ENCODE measurements at regions not wholly inside any gene's neighbourhood (a gene's known extent, or its start where the extent isn't known, plus 50 kb on each side); places are given as distances from the start of the nearest gene placed in this dataset.
A peak's percentile ranks its signal among the peaks of the same experiment; 100 is the strongest.
"Not testable (repeated sequence)": the region's sequence is repeated elsewhere in the genome, so short reads cannot be mapped to it uniquely, and the experiment has no call there.

DNA sequence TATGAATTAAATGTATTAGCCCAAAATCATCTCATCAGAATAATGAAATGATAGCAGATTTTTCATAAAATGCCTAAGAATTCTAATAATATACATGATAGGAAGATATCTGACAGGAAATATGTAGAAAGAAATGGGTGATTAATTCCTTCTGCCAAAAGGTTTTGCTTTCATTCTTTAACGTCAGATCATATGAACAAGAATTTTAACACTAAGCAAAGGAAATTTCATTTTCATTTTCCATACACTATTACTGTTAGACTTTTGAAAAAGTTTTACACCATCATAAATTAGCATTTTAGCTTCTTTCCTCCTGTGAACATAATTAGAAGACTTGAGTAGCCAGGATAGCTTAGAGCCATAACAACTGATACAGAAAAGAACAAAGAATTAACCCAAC, 1099.9 kb downstream of the NSUN3 start:
- DNase-seq (ENCODE audit: low spot score) = no peak

DNA sequence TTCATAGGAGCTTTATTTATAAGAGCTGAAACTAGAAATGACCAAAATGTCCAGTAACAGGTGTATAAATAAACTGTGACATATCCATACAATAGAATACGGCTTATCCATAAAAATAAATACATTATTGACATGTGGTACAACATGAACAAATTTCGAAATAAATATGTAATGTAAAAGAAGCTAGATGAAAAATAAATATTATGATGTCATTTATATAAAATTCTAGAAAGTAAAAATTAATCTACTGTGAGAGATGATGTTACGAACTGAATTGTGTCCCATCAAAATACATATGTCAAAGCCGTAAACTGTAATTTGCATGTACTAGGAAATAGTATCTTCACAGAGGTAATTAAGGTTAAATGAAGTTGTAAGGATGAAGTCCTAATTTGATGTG, 1104.9 kb downstream of the NSUN3 start:
- DNase-seq (ENCODE audit: low spot score) = no peak

DNA sequence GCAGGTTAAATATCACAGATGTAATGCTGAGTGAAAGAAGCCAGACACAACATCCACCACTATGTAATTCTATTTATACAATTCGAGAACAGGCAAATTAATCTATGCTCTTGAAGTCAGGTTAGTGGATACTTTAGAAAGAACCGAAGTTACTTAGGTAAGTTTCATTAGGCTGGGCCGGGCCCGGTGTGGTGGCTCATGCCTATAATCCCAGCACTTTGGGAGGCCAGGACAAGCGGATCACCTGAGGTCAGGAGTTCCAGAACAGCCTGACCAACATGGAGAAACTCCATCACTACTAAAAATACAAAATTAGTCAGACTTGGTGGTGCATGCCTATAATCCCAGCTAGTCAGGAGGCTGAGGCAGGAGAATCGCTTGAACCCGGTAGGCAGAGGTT, 1105.7 kb downstream of the NSUN3 start:
- DNase-seq (ENCODE audit: low spot score) = no peak

DNA sequence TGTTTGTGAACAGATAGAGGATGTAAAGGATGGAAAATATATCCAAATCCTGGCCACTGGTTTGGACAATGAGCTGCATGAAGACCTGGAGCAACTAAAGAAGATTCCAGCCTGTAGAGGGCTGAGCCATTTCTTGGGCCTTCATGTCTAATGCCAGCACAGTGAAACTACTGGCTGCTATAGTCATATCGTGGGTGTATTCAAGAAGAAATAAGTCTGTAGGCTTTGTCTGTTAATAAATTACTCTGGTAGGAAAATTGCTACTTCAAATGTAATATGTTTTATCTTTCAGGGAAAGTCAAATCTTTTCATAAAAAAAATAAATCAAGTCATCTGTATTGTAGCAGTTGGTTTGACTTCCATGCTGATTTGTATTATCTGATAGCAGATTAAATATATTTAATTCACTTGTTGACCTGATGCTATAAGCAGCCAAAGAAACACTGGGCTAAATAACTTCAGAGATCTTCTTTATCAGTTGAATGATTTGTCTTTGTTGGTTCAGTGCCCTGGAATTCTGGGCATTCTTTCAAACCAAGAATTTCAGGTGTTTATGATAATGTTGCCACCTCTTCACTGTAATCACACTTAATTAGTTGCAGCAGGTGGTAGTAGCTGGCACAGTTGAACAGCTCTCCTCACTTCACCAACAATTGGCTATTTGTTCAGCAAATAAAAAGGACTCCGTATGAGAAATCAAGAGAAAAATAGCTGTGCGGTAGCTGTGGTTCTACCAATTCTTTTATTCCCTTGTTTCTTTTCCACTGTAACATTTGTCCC, 1109.5 kb downstream of the NSUN3 start:
- DNase-seq (ENCODE audit: low spot score) = peak; percentile 46

DNA sequence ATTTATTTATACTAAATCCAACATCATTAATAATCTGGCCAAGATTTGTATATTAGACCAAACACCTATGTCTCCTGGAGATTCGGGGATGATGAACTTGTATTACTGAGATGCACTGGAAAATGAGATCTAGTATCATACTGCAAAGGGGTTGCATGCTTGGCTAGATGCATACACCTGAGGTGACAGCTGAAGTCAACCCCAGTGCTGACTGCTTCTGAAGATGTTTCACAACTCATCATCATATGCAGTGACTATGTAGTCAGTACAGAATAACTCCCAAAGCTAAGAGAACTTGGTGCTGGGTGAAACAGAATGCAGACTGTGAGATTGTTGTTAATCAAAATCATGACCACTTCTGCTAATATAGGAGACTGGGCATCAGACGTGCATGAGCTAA, 1114.2 kb downstream of the NSUN3 start:
- DNase-seq (ENCODE audit: low spot score) = no peak

DNA sequence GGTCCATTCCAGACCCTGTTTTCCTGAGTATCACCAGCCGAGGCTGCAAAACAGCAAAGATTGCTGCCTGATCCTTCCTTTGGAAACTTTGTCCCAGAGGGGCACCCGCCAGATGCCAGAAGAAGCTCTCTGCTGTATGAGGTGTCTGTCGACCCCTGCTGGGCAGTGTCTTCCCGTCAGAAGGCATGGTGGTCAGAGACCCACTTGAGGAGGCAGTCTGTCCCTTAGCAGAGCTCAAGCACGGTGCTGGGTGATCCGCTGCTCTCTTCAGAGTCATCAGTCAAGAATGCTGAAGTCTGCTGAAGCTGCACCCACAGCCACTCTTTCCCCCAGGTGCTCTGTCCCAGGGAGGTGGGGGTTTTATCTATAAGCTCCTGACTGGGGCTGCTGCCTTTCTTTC, 1121.2 kb downstream of the NSUN3 start:
- no peak for DNase-seq (ENCODE audit: low spot score)

DNA sequence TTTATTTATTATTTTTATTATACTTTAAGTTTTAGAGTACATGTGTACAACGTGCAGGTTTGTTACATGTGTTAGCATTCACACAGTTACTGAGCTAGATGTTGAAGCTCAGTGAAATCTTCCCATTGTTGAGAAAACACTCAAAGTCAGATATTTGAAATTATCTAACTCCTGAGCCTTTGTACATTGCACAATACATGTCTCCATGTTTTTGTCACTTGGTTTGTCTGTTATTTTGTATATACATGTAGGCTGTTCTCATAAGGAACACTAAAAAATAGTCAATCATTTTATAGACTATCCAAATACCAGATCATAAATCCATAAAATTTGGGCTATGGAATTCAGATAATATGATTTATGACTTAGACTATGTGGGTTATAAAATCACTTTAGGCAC, 1126.5 kb downstream of the NSUN3 start:
- no peak for DNase-seq (ENCODE audit: low spot score)

DNA sequence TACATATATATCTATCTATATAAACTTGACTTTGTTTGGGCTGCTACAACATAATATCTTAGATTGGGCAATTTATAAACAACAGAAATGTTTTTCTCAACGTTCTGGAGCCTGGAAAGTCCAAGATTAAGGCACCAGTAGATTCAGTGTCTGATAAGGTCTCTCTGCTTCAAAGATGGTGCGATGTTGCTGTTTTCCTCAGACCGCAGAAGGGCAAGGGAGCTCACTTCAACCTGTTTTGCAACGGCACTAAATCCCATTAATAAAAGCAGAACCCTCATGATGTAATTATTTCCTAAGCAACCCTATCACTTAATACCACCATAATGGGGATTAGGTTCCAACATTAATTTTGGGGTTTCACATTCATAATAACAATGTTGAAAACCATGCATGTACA, 1134.8 kb downstream of the NSUN3 start:
- no peak for DNase-seq (ENCODE audit: low spot score)

DNA sequence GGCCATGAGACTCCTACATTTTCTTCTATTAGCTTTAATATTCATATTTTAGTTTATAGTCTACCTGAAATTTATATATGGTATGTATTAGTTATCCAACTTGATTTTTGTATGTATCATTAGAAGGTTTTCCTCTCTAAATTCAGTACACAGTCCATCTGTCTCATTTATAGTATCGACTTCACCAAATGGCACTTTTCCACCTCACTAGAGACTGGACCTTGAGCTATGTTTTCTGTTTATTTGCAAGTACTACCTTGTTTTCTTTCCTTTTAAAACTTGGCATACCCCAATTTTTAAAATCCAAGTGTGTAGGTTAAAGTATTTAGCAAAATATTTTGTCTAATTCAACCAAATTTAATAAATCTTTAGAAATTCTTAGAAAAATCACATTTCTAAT, 1137.5 kb downstream of the NSUN3 start:
- DNase-seq (ENCODE audit: low spot score) = no peak

DNA sequence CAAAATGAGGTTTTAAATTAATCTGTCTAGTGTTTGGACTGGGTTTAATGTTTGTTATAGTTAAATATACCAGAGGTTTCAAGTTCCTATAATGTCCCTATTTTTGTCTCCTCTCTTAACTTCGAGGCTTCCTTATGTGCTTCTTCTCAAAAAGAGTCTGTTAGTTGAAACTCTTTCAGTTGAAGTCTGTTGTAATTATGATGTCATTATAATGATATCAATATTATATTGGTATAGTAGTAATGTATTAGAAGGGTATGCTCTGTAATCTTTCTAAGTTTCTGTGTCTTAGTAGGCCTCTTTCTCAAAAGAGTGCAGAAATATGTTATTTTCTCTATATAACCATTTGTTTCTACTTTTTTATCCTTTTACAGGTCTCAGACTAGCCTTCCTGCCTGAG, 1148.0 kb downstream of the NSUN3 start:
- no peak for DNase-seq (ENCODE audit: low spot score)

DNA sequence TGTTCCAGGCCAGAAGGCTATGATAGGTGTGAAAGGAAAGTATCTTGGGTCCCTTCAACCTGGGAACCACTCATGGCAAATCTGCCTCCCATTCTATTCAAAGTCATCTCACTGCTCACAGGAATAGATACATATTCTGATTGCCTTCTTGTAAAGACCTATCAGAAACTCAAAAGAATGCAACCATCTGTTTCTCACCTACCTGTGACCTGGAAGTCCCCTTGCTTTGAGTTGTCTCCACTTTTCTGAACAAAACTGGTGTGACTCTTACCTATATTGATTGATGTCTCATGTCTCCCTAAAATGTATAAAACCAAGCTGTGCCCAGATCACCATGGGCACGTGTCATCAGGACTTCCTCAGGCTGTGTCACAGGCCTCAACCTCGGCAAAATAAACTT, 1149.3 kb downstream of the NSUN3 start:
- DNase-seq (ENCODE audit: low spot score) = no peak

DNA sequence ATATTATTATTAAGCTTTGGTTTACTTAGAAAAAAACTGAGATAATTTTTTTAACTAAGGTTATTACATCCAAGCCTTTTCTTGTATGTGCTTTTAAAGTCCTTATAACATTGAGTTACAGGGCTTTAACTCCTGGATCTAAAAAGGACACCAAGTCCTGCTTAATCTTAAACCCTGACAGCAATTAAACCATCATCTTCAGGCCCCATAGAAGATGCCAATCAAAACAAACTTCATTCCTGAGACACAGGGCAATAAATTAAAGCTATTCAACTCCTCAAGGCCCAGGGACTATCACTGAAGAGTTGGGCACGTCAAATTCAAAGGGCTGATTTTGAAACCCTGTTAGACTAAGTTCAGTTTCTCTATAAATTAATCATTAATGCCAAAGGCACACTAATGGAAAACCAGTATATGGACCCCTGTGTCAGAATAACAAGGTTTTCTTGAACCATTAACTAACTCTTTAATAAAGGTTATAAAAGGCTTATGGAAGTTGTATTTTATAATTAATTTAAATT, 1152.6 kb downstream of the NSUN3 start:
- no peak for DNase-seq (ENCODE audit: low spot score)

DNA sequence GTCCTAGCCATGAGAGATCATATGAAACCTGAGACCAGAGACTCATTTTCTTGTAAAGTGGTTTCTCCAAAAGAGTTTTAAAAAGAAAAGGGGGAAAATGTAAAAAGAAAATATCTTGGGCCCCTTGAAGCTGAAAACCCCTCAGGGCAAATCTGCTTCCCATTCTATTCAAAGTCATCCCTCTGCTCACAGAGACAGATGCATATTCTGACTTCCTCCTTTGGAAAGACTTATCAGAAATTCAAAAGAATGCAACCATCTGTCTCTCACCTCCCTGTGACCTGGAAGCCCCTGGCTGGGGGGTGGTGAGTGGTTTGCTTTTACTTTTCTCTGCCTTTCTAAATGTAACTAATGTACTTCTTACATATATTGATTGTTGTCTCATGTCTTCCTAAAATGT, 1154.8 kb downstream of the NSUN3 start:
- DNase-seq (ENCODE audit: low spot score) = no peak

DNA sequence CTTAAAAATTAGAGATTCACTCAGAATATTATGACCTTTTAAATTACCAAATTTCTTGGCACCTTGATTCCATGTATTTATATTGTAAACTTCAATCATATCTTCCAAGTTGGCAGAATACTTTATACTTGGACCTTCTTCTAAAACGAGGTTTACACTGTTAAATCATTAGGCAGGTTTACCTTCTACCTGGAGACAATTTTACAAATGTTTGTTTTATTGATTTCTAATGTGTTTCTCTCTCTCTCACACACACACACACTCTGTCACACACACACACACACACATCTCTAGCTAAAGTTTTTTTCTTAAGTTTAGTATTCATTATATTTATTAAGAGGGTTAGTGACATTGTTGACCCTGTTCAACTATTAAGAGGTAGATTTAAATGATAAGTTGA, 1155.6 kb downstream of the NSUN3 start:
- no peak for DNase-seq (ENCODE audit: low spot score)

DNA sequence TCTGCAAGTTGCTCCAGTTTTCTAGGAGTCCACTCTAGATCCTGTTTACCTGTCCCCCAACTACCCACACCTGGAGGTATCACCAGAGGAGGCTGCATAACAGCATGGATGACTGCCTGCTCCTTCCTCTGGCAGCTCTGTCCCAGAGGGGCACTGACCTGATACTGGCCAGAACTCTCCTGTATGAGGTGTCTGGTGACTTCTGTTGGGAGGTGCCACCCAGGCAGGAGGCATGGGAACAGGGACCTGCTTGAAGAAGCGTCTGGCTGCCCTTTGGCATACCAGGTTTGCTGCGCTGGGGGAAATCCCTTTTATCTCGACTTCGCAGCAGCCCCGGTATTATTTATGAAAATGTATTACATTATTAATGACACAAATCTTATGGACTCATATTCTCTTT, 1163.6 kb downstream of the NSUN3 start:
- no peak for DNase-seq (ENCODE audit: low spot score)

DNA sequence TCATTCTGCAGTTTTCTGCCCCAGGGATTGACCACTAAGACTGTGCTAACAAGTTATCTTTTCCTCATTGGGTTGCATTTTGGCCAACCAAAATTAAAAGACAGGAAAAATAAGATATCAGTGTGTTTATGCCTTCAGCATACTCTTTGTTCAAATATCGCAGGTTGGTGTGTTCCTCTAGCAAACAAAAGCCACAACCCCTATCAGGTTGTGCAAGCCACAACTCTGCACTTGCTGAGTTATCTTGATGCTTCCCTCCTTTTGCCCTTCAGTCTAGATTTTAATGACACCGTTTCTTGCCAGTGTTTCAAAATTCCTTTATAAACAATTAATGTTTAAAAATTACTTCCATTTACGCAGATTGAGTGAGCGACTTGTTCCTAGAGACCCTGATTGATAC, 1164.2 kb downstream of the NSUN3 start:
- DNase-seq (ENCODE audit: low spot score) = no peak

DNA sequence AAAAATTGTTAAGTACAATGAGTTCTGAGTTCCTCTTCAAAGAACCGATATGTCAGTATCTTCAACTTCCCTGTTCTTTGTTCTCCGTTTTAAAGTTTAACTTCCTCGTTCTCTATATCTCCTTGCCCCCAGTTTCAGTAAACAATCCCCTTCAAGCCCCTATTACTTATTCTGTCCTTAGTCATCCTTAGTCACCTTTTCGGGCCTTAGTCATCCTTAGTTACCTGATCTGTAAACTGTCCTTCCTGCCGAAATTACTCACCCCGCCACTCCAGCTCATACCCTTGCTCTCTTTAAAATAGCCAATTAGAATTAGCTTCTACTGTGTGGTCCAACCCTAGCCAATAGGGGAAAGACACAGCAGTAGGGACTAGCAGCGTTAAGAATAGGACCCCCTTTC, 1165.6 kb downstream of the NSUN3 start:
- DNase-seq (ENCODE audit: low spot score) = no peak

DNA sequence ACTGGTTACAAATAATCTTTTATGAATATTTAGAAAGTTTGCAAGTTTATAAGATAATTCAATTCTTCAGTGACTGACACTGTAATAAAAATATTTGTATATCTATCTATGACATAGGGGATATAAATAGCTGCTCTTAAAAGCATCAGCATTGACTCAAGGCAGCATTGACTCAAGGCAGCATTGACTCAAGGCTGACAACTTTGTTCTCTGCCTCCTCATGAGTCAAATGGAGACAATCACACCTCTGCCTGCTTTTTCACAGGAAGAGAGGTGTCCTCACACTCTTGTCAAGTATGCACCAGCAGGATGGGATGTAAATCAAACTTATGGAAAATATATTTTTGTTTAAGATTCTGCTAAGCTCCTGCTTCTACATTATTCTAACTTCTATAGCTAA, 1173.1 kb downstream of the NSUN3 start:
- no peak for DNase-seq (ENCODE audit: low spot score)

DNA sequence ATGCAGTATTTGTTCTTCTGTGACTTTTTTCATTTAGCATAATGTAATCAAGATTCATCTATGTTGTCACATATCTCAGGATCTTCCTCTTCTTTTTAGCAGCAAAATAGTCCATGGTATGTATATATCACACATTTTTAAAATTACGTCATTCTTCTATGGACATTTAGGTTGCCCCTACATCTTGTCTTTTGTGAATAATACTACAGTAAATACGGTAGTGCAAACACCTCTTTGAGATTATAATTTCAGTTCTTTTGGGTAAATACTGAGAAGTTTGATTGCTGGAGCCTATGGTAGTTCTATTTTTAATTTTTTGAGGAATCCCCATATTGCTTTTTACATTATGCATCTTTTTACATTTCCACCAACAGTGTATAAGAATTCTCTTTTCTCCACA, 1174.9 kb downstream of the NSUN3 start:
- no peak for DNase-seq (ENCODE audit: low spot score)

DNA sequence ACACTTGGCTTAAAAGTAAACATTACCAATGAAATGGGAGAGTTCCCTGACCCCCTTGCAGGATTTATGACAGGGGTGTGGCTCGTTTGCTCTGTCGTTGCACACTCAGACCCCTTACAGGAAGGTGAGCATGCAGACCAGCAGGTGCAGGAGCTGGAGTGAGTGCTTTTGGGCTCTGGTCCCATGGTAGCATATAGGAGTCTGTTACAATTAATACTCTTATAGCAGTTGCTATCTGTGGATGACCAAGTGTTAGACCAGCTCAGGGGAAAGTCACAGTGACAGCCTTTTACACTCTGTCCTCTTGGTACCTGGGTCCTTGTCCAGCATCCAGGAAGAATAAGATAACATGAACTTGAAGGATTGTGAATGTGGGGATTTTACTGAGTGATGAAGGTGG, 1177.5 kb downstream of the NSUN3 start:
- DNase-seq (ENCODE audit: low spot score) = no peak

DNA sequence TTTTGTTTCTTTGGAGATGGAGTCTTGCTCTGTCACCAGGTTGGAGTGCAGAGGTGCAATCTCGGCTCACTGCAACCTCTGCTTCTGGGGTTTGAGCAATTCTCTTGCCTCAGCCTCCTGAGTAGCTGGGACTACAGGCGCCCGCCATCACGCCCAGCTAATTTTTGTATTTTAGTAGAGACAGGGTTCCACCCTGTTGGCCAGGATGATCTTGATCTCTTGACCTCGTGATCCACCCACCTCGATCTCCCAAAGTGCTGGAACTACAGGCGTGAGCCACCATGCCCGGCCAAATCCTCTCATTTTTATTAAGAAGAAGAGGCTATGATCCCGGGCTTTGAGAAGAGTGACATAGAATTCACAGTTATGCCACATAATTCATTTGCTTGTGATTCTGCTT, 1178.4 kb downstream of the NSUN3 start:
- DNase-seq (ENCODE audit: low spot score) = not testable (repeated sequence)

DNA sequence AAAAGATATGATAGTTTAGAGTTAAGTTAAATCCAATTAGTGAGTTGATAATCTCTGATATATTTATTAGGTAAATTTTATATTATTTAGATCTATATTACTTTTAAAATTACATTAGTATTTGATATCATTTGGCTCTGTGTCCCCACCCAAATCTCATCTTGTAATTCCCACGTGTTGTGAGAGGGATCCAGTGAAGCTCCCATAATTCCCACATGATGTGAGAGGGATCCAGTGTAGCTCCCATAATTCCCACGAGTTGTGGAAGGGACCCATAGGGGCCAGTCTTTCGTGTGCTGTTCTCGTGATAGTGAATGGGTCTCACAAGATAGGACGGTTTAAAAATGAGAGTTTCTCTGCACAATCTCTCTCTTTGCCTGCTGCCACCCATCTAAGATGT, 1183.6 kb downstream of the NSUN3 start:
- DNase-seq (ENCODE audit: low spot score) = no peak

DNA sequence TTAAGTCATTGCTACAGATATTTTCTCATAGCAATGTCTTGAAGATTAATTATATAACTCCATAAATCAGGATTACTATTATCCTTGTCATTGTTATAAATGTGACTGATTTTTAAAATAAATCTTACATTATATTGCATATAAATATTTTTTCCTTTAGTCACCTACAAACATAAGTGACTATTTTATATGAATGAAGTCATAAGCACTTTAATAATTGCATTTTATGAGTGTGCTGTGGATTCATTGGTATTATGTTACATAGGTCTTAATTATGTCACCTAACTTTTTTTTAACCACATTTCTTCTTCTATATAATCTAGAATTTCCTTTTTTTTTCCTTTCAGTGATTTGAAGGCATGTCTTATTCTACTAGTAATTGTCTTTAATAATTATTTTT, 1191.2 kb downstream of the NSUN3 start:
- DNase-seq (ENCODE audit: low spot score) = no peak

DNA sequence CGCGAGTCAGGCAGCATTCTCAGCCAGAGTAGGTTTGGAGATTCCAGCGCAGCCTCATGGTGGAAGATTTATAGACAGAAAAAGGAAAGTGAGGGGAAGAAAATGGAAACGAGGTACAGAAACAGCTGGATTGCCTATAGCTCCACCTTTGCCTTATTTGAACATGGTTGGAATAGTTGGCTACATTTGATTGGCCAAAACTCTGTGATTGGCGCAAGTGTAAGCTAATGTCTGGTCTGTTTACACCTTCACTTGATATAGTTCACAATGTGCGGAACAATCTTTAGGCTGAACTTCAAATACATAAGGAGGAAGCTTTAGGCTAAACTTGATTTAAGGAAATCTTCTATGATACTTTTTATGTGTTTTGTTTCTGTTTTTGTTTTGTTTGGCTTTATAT, 1191.9 kb downstream of the NSUN3 start:
- DNase-seq (ENCODE audit: low spot score) = no peak
